ENCODE measurements at regions not wholly inside any gene's neighbourhood (a gene's known extent, or its start where the extent isn't known, plus 50 kb on each side); places are given as distances from the start of the nearest gene placed in this dataset.

GRCh38 chr22:46076651-46077339 lies 73.5 kb upstream of the PPARA start:
- peak in 1 of 2 donors; percentile 53 for TF ChIP-seq POLR2A (IDR thresholded peaks at IDR 0.05)
- no peak for TF ChIP-seq CTCF (IDR thresholded peaks at IDR 0.05)
